ENCODE measurements at regions not wholly inside any gene's neighbourhood (a gene's known extent, or its start where the extent isn't known, plus 50 kb on each side); places are given as distances from the start of the nearest gene placed in this dataset.

- no peak for TF ChIP-seq POLR2A (IDR thresholded peaks at IDR 0.05)
- no peak for TF ChIP-seq CTCF (IDR thresholded peaks at IDR 0.05)
Observed at GRCh38 chr9:81470864-81471263, 218.5 kb downstream of the TLE1 start.
